ENCODE measurements at regions not wholly inside any gene's neighbourhood (a gene's known extent, or its start where the extent isn't known, plus 50 kb on each side); places are given as distances from the start of the nearest gene placed in this dataset.
"Not testable (repeated sequence)": the region's sequence is repeated elsewhere in the genome, so short reads cannot be mapped to it uniquely, and the experiment has no call there.

GRCh38 chr6:144676310-144676709 lies 391.2 kb downstream of the UTRN start:
- not testable (repeated sequence) for TF ChIP-seq CTCF, POLR2A (IDR thresholded peaks at IDR 0.05)

Measured in Peyer's patch (tissue), 4 donors.